A549 (cell line): ENCODE measurements at regions not wholly inside any gene's neighbourhood (a gene's known extent, or its start where the extent isn't known, plus 50 kb on each side); places are given as distances from the start of the nearest gene placed in this dataset.

ENCODE experiments used
- CEBPB ChIP-seq, 2 experiments: fragments of >200 bp in 1 of 2; sonication (Bioruptor Twin) in 1 of 2; formaldehyde crosslinking in 1 of 2; IDR thresholded peaks; 2 replicates each; pipeline ENCODE4 v1.6.1; 2012 to 2016
- EP300 ChIP-seq, 2 experiments: fragments of >200 bp; sonication (Bioruptor Twin); formaldehyde crosslinking; IDR thresholded peaks; 2 replicates in 1 of 2; 3 replicates in 1 of 2; pipeline ENCODE4 v1.6.1; 2016 to 2017
- PHF8 ChIP-seq: fragments of 200-600 bp; sonication (generic); IDR thresholded peaks from 2 replicates; pipeline ENCODE4 v1.6.1; 2016; ENCODE audit warnings: low read depth, mild to moderate bottlenecking, antibody characterized with exemption, moderate library complexity, borderline replicate concordance
- POLR2A ChIP-seq: IDR thresholded peaks from 2 replicates; pipeline ENCODE4 v1.6.1; 2012; ENCODE audit warnings: mild to moderate bottlenecking, low read length
- TF ChIP-seq, protein P1 (sequence below): fragments of 200-600 bp; sonication (generic); IDR thresholded peaks from 2 replicates; pipeline ENCODE4 v1.6.1; 2016; ENCODE audit warnings: antibody characterized with exemption, mild to moderate bottlenecking, moderate library complexity
- TF ChIP-seq, protein P2 (sequence below): fragments of >200 bp; sonication (Bioruptor Twin); formaldehyde crosslinking; IDR thresholded peaks from 3 replicates; pipeline ENCODE4 v1.5.1; 2016

DNA sequence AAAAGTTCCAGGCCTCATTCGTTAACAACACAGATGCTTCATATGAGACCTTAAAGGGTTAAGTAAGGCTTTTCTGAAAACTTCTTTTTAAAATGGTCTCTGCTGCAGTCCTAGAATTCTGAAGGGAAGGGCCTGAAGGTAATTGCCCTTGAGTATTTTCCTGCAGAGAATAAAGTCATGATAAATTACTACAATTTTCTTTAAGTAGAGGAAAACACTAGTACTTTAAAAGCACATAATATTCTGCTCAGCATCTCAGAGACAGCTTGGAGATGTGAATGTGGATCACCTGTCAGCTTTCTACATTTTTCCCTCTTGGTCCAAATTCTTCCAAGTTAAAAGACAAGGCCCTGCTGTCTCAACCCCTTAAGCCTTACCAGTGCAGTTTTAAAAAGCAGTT is 419.5 kb downstream of the MFSD1 start:
- TF ChIP-seq EP300 (IDR thresholded peaks at IDR 0.05) (no peak), POLR2A (no peak), PHF8 (no peak), CEBPB (IDR thresholded peaks at IDR 0.05) (no peak)
- TF ChIP-seq, protein P1, sequence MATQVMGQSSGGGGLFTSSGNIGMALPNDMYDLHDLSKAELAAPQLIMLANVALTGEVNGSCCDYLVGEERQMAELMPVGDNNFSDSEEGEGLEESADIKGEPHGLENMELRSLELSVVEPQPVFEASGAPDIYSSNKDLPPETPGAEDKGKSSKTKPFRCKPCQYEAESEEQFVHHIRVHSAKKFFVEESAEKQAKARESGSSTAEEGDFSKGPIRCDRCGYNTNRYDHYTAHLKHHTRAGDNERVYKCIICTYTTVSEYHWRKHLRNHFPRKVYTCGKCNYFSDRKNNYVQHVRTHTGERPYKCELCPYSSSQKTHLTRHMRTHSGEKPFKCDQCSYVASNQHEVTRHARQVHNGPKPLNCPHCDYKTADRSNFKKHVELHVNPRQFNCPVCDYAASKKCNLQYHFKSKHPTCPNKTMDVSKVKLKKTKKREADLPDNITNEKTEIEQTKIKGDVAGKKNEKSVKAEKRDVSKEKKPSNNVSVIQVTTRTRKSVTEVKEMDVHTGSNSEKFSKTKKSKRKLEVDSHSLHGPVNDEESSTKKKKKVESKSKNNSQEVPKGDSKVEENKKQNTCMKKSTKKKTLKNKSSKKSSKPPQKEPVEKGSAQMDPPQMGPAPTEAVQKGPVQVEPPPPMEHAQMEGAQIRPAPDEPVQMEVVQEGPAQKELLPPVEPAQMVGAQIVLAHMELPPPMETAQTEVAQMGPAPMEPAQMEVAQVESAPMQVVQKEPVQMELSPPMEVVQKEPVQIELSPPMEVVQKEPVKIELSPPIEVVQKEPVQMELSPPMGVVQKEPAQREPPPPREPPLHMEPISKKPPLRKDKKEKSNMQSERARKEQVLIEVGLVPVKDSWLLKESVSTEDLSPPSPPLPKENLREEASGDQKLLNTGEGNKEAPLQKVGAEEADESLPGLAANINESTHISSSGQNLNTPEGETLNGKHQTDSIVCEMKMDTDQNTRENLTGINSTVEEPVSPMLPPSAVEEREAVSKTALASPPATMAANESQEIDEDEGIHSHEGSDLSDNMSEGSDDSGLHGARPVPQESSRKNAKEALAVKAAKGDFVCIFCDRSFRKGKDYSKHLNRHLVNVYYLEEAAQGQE: no peak
- TF ChIP-seq, protein P2, sequence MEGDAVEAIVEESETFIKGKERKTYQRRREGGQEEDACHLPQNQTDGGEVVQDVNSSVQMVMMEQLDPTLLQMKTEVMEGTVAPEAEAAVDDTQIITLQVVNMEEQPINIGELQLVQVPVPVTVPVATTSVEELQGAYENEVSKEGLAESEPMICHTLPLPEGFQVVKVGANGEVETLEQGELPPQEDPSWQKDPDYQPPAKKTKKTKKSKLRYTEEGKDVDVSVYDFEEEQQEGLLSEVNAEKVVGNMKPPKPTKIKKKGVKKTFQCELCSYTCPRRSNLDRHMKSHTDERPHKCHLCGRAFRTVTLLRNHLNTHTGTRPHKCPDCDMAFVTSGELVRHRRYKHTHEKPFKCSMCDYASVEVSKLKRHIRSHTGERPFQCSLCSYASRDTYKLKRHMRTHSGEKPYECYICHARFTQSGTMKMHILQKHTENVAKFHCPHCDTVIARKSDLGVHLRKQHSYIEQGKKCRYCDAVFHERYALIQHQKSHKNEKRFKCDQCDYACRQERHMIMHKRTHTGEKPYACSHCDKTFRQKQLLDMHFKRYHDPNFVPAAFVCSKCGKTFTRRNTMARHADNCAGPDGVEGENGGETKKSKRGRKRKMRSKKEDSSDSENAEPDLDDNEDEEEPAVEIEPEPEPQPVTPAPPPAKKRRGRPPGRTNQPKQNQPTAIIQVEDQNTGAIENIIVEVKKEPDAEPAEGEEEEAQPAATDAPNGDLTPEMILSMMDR: no peak
